SK-N-SH treated with all-trans-retinoic acid at 6 μM for 48 hours (cell line): ENCODE measurements at regions not wholly inside any gene's neighbourhood (a gene's known extent, or its start where the extent isn't known, plus 50 kb on each side); places are given as distances from the start of the nearest gene placed in this dataset.

Experiments used
- ATAC-seq: fragments of 200-7000 bp; cut with Tn5 transposase; 3 replicates; pipeline ENCODE4 v1.9.1; 2020; ENCODE audit warnings: mild to moderate bottlenecking, moderate library complexity
- ARNTL ChIP-seq: fragments of 450-650 bp; formaldehyde crosslinking; IDR thresholded peaks from 2 replicates; pipeline ENCODE4 v1.5.0; 2020; ENCODE audit warnings: low read depth, mild to moderate bottlenecking, moderate library complexity, borderline replicate concordance
- BACH2 ChIP-seq: fragments of 250-450 bp; sonication (Bioruptor Pico); IDR thresholded peaks from 2 replicates; pipeline ENCODE4 v1.9.0; 2021; ENCODE audit warnings: mild to moderate bottlenecking, borderline replicate concordance
- CREB5 ChIP-seq: fragments of 250-450 bp; sonication (Bioruptor Pico); IDR thresholded peaks from 2 replicates; pipeline ENCODE4 v1.5.1; 2020; ENCODE audit warnings: low read depth, mild to moderate bottlenecking, moderate library complexity
- CSDC2 ChIP-seq: fragments of 250-450 bp; sonication (Bioruptor Pico); IDR thresholded peaks from 2 replicates; pipeline ENCODE4 v1.5.0; 2020; ENCODE audit warnings: mild to moderate bottlenecking, moderate library complexity
- ESRRG ChIP-seq: fragments of 250-450 bp; sonication (Bioruptor Pico); IDR thresholded peaks from 2 replicates; pipeline ENCODE4 v1.6.1; 2021; ENCODE audit warnings: mild to moderate bottlenecking
- ISL1 ChIP-seq: fragments of 250-450 bp; sonication (Bioruptor Pico); IDR thresholded peaks from 2 replicates; pipeline ENCODE4 v2.1.2; 2022; ENCODE audit warnings: mild to moderate bottlenecking, moderate library complexity
- PATZ1 ChIP-seq: fragments of 250-450 bp; sonication (Bioruptor Pico); IDR thresholded peaks from 2 replicates; pipeline ENCODE4 v1.8.0; 2020; ENCODE audit warnings: mild to moderate bottlenecking, moderate library complexity, borderline replicate concordance
- PPARA ChIP-seq: fragments of 250-450 bp; sonication (Bioruptor Pico); IDR thresholded peaks from 2 replicates; pipeline ENCODE4 v1.5.0; 2020; ENCODE audit warnings: mild to moderate bottlenecking, borderline replicate concordance
- RARB ChIP-seq: fragments of 250-450 bp; sonication (Bioruptor Pico); IDR thresholded peaks from 2 replicates; pipeline ENCODE4 v1.8.0; 2021; ENCODE audit warnings: mild to moderate bottlenecking, moderate library complexity
- SNAI2 ChIP-seq: fragments of 250-450 bp; sonication (Bioruptor Pico); IDR thresholded peaks from 2 replicates; pipeline ENCODE4 v1.5.0; 2020; ENCODE audit warnings: mild to moderate bottlenecking, moderate library complexity
- TCF4 ChIP-seq: fragments of 250-450 bp; sonication (Bioruptor Pico); IDR thresholded peaks from 2 replicates; pipeline ENCODE4 v1.8.0; 2021; ENCODE audit warnings: mild to moderate bottlenecking, moderate library complexity, borderline replicate concordance
- TOX ChIP-seq: fragments of 250-450 bp; sonication (Bioruptor Pico); IDR thresholded peaks from 2 replicates; pipeline ENCODE4 v1.8.0; 2021; ENCODE audit warnings: mild to moderate bottlenecking, moderate library complexity, borderline replicate concordance
- ZC3H10 ChIP-seq: fragments of 250-450 bp; sonication (Bioruptor Pico); IDR thresholded peaks from 2 replicates; pipeline ENCODE4 v1.5.1; 2021; ENCODE audit warnings: mild to moderate bottlenecking, moderate library complexity
- ZFP3 ChIP-seq: fragments of 250-450 bp; sonication (Bioruptor Pico); IDR thresholded peaks from 2 replicates; pipeline ENCODE4 v1.5.0; 2020; ENCODE audit warnings: mild to moderate bottlenecking, moderate library complexity
- ZFP30 ChIP-seq: fragments of 450-650 bp; formaldehyde crosslinking; IDR thresholded peaks from 2 replicates; pipeline ENCODE4 v1.5.0; 2022; ENCODE audit warnings: mild to moderate bottlenecking, moderate library complexity
- ZNF565 ChIP-seq: fragments of 450-650 bp; formaldehyde crosslinking; conservative IDR thresholded peaks from 2 replicates; pipeline ENCODE4 v1.5.0; 2020; ENCODE audit warnings: low read depth, mild to moderate bottlenecking, moderate library complexity
- ZNF70 ChIP-seq: fragments of 450-650 bp; formaldehyde crosslinking; IDR thresholded peaks from 2 replicates; pipeline ENCODE4 v1.5.0; 2020; ENCODE audit warnings: mild to moderate bottlenecking, moderate library complexity
- ZNF8 ChIP-seq: fragments of 450-650 bp; formaldehyde crosslinking; IDR thresholded peaks from 2 replicates; pipeline ENCODE4 v1.5.0; 2020; ENCODE audit warnings: mild to moderate bottlenecking, moderate library complexity
- TF ChIP-seq, protein P1 (sequence below): fragments of 250-450 bp; sonication (Bioruptor Pico); IDR thresholded peaks from 2 replicates; pipeline ENCODE4 v1.8.0; 2021; ENCODE audit warnings: low read depth, mild to moderate bottlenecking, moderate library complexity, borderline replicate concordance
- TF ChIP-seq, protein P2 (sequence below): fragments of 250-450 bp; sonication (Bioruptor Pico); IDR thresholded peaks from 2 replicates; pipeline ENCODE4 v1.5.1; 2021; ENCODE audit warnings: mild to moderate bottlenecking, moderate library complexity

- ATAC-seq: no peak
- TF ChIP-seq TOX (CRISPR knock-in tag): no peak
- no peak for TF ChIP-seq ZNF8 (CRISPR knock-in tag)
- no peak for TF ChIP-seq TCF4
- TF ChIP-seq SNAI2 (CRISPR knock-in tag): no peak
- TF ChIP-seq CREB5 (CRISPR knock-in tag): no peak
- TF ChIP-seq CSDC2 (CRISPR knock-in tag): no peak
- no peak for TF ChIP-seq ZNF70 (CRISPR knock-in tag)
- TF ChIP-seq PATZ1 (CRISPR knock-in tag): no peak
- no peak for TF ChIP-seq ESRRG
- no peak for TF ChIP-seq ZNF565
- TF ChIP-seq ZFP30 (CRISPR knock-in tag): no peak
- TF ChIP-seq RARB: no peak
- TF ChIP-seq, protein P1, sequence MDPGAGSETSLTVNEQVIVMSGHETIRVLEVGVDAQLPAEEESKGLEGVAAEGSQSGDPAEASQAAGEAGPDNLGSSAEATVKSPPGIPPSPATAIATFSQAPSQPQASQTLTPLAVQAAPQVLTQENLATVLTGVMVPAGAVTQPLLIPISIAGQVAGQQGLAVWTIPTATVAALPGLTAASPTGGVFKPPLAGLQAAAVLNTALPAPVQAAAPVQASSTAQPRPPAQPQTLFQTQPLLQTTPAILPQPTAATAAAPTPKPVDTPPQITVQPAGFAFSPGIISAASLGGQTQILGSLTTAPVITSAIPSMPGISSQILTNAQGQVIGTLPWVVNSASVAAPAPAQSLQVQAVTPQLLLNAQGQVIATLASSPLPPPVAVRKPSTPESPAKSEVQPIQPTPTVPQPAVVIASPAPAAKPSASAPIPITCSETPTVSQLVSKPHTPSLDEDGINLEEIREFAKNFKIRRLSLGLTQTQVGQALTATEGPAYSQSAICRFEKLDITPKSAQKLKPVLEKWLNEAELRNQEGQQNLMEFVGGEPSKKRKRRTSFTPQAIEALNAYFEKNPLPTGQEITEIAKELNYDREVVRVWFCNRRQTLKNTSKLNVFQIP (CRISPR knock-in tag): no peak
- TF ChIP-seq, protein P2, sequence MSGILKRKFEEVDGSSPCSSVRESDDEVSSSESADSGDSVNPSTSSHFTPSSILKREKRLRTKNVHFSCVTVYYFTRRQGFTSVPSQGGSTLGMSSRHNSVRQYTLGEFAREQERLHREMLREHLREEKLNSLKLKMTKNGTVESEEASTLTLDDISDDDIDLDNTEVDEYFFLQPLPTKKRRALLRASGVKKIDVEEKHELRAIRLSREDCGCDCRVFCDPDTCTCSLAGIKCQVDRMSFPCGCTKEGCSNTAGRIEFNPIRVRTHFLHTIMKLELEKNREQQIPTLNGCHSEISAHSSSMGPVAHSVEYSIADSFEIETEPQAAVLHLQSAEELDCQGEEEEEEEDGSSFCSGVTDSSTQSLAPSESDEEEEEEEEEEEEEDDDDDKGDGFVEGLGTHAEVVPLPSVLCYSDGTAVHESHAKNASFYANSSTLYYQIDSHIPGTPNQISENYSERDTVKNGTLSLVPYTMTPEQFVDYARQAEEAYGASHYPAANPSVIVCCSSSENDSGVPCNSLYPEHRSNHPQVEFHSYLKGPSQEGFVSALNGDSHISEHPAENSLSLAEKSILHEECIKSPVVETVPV (CRISPR knock-in tag): no peak
- TF ChIP-seq ARNTL (CRISPR knock-in tag): no peak
- TF ChIP-seq BACH2 (CRISPR knock-in tag): no peak
- TF ChIP-seq ZFP3 (CRISPR knock-in tag): no peak
- no peak for TF ChIP-seq PPARA
- TF ChIP-seq, all 23 proteins: peak for 0
These were observed 241.2 kb downstream of the CASP12 start for GRCh38 chr11:104657083-104657482.

DNA sequence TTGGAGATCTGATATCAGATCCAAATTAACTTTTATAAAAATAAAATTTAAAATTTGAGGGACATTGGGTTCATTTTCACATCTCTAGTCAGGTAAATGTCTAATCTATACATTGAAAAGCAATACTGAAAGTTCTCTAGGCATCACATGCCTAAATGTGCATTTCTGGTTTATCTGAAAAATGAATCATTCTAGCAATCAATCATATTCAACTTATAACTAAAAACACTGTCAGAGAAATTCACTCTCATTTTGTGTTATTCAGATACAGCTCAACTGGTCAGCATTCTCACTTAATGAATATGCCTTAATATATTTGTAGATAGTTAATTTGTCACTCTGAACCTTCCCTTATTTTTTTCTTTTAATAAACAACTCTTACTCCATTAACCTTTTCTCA lies 243.2 kb downstream of the CASP12 start:
- TF ChIP-seq CSDC2 (CRISPR knock-in tag): no peak
- no peak for ATAC-seq

DNA sequence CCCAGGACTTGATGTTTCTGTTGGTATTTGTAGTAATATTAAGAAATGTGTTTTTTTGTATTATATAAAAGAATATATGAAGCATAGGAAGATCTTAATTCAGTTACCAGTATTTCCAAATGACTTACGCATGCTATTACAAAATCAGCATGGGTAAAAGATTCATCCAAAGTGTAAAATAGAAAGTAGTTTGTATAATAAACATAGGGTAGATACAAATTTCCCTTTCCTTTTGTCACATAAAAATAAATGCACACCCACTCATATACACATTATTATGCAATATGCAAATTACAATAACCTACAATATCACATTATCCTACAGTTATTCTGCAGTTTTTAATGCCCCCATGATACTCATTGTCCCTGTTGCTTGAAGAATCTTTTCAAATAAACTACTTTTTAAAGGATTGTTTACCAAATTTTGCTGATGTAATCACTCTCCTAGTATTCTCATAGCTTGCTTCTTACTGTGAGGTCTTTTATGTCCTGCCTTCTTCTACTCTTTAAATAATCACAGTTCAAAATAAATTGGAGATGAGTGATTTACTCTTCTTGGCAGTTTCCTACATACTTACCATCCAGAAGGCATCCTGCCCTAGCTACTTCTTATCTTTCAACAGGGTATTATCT lies 244.0 kb downstream of the CASP12 start:
- no peak for TF ChIP-seq PPARA
- no peak for TF ChIP-seq CREB5 (CRISPR knock-in tag)
- ATAC-seq: no peak

DNA sequence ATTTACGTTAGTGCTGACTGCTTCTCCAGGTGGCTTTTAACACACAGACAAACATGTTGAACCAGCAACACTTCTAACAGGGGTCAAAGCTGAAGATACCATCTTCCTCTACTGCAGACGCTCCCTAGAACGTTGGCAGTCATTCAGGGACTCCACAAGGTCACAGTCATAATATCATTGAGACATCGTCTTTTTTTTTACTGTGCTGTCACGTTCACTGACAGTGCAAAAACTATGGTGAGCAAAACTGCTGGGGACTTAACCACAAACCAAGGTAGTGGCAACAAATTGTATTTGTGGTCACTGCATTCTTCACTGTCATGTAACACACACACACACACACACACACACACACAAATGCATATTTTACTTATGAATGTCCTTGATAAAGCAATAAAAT lies 244.9 kb downstream of the CASP12 start:
- ATAC-seq: no peak
- no peak for TF ChIP-seq ZFP30 (CRISPR knock-in tag)
- TF ChIP-seq TOX (CRISPR knock-in tag): no peak
- no peak for TF ChIP-seq BACH2 (CRISPR knock-in tag)
- TF ChIP-seq CREB5 (CRISPR knock-in tag): no peak
- 0 out of 2 replicates have a peak, but pooled peaks have one; percentile 7 for TF ChIP-seq ISL1 (CRISPR knock-in tag)
- no peak for TF ChIP-seq ZC3H10
- TF ChIP-seq ZFP3 (CRISPR knock-in tag): no peak
